ENCODE measurements at regions not wholly inside any gene's neighbourhood (a gene's known extent, or its start where the extent isn't known, plus 50 kb on each side); places are given as distances from the start of the nearest gene placed in this dataset.
"Not testable (repeated sequence)": the region's sequence is repeated elsewhere in the genome, so short reads cannot be mapped to it uniquely, and the experiment has no call there.

GRCh38 chr14:86357876-86358275 lies 827.9 kb downstream of the FLRT2 start:
- TF ChIP-seq ZFX (IDR thresholded peaks at IDR 0.05), result no peak
- TF ChIP-seq CTCF (conservative IDR thresholded peaks at IDR 0.05), result no peak
- H3K27ac ChIP-seq, result no peak overlapping the region

GRCh38 chr14:86357119-86357518 lies 827.2 kb downstream of the FLRT2 start:
- H3K27ac ChIP-seq, result no peak overlapping the region
- no peak for TF ChIP-seq ZFX (IDR thresholded peaks at IDR 0.05)
- TF ChIP-seq CTCF (conservative IDR thresholded peaks at IDR 0.05), result no peak

GRCh38 chr14:86346818-86347384 lies 817.0 kb downstream of the FLRT2 start:
- TF ChIP-seq CTCF (conservative IDR thresholded peaks at IDR 0.05) (no peak), ZFX (IDR thresholded peaks at IDR 0.05) (no peak)
- no peak overlapping the region for H3K27ac ChIP-seq

GRCh38 chr14:86334355-86334754 lies 804.4 kb downstream of the FLRT2 start:
- H3K27ac ChIP-seq, result no peak overlapping the region
- TF ChIP-seq ZFX (IDR thresholded peaks at IDR 0.05) (no peak), CTCF (conservative IDR thresholded peaks at IDR 0.05) (no peak)

- TF ChIP-seq ZFX (IDR thresholded peaks at IDR 0.05), result no peak
- TF ChIP-seq CTCF (conservative IDR thresholded peaks at IDR 0.05), result no peak
- H3K27ac ChIP-seq, result no peak overlapping the region
These were observed 803.5 kb downstream of the FLRT2 start for GRCh38 chr14:86333493-86333892.

- H3K27ac ChIP-seq, result no peak overlapping the region
- no peak for TF ChIP-seq CTCF (conservative IDR thresholded peaks at IDR 0.05)
- TF ChIP-seq ZFX (IDR thresholded peaks at IDR 0.05), result no peak
These were observed 801.4 kb downstream of the FLRT2 start for GRCh38 chr14:86331341-86331740.

- H3K27ac ChIP-seq, result no peak overlapping the region
- no peak for TF ChIP-seq ZFX (IDR thresholded peaks at IDR 0.05)
- TF ChIP-seq CTCF (conservative IDR thresholded peaks at IDR 0.05), result no peak
These were observed 791.2 kb downstream of the FLRT2 start for GRCh38 chr14:86321151-86321550.

GRCh38 chr14:86312154-86312665 lies 782.3 kb downstream of the FLRT2 start:
- not testable (repeated sequence) for H3K27ac ChIP-seq

All from C4-2B (cell line).